Esophagus squamous epithelium (tissue), 5 donors: ENCODE measurements at regions not wholly inside any gene's neighbourhood (a gene's known extent, or its start where the extent isn't known, plus 50 kb on each side); places are given as distances from the start of the nearest gene placed in this dataset.

ENCODE experiments used
- DNase-seq: peaks from one replicate; lab custom pipeline; 2025; lab: John Stamatoyannopoulos, UW
- H3K27ac ChIP-seq, 4 donors: fragments of 200-600 bp; sonication (generic); one replicate each; pipeline ENCODE4 v1.5.1; 2016 to 2019; ENCODE audit warnings: mild to moderate bottlenecking in 1 of 4
- H3K27me3 ChIP-seq, 4 donors: fragments of 200-600 bp; sonication (generic); 1 replicate in 3 of 4; 2 replicates in 1 of 4; pipeline versions ENCODE4 v1.5.1 to v1.6.0; 2017 to 2021; ENCODE audit warnings: antibody characterized with exemption in 1 of 4
- H3K36me3 ChIP-seq, 3 donors: fragments of 200-600 bp; sonication (generic); one replicate each; pipeline ENCODE4 v1.5.1; 2016 to 2019
- H3K4me1 ChIP-seq, 3 donors: fragments of 200-600 bp; sonication (generic); one replicate each; pipeline ENCODE4 v1.5.1; 2017 to 2019
- H3K4me3 ChIP-seq, 4 donors: fragments of 200-600 bp; sonication (generic); 1 replicate in 3 of 4; 2 replicates in 1 of 4; pipeline ENCODE4 v1.5.1; 2016 to 2019; ENCODE audit warnings: mild to moderate bottlenecking in 2 of 4, moderate library complexity in 1 of 4
- H3K9me3 ChIP-seq, 3 donors: fragments of 200-600 bp; sonication (generic); one replicate each; pipeline ENCODE4 v1.5.1; 2016 to 2019
- POLR2A ChIP-seq, 4 donors: fragments of 450-650 bp; IDR thresholded peaks; one replicate each; pipeline ENCODE4 v1.6.1; 2017; ENCODE audit warnings: antibody characterized with exemption in 4 of 4, mild to moderate bottlenecking in 4 of 4, moderate library complexity in 3 of 4
- WGBS, 2 donors: methylation state at CpG; one replicate each; pipeline ENCODE4 v1.1.5; 2018; 5-methylcytosine and 5-hydroxymethylcytosine counted together
- intact Hi-C: fragments of 100-400 bp; cut with DNase I; formaldehyde crosslinking; loops from one replicate; pipeline ENCODE4 v1.15.0; 2022
- TF ChIP-seq, protein P1 (sequence below), 6 experiments: fragments of 450-650 bp in 4 of 6; fragments of 200-600 bp in 2 of 6; sonication (generic) in 2 of 6; IDR thresholded peaks; one replicate each; pipeline ENCODE4 v1.5.1; 2016 to 2019; ENCODE audit warnings: antibody characterized with exemption in 6 of 6, mild to moderate bottlenecking in 4 of 6, moderate library complexity in 4 of 6
- donor health status: DM: yes; HTN: yes; CAD: no.

DNA sequence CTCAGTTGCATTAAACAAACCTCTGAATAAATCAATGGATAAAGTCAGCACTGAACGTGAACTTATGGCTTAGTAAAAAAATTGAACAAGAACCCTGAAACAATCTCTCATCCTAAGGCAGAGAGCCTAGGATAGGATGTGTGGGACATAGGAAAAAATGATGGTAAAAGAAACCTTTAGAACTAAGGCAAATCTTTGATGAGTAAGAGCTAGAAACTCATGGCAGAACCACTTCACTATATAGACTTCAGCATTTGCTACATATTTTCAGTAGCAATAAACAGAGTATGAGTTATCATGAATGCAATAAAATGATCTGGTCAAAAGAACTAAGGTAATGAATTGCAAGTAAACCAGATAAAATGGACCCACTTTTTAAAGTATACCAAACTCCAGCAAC, 725.8 kb upstream of the DPPA4 start:
- 31 to 33% methylated on average over 1 of the region's 1 CpG for WGBS, 2 donors
- Histone ChIP-seq H3K4me1 (no peaks in the 10 kb centered on the region), H3K4me3 (no peak overlapping the region), H3K27me3 (no peaks in the 10 kb centered on the region), H3K36me3 (no peaks in the 10 kb centered on the region), H3K27ac (no peak overlapping the region), H3K9me3 (peaks cover 0 to 3% (median 0%) of the 10 kb centered on the region in 3 donors)
- no peak for DNase-seq
- TF ChIP-seq, protein P1, sequence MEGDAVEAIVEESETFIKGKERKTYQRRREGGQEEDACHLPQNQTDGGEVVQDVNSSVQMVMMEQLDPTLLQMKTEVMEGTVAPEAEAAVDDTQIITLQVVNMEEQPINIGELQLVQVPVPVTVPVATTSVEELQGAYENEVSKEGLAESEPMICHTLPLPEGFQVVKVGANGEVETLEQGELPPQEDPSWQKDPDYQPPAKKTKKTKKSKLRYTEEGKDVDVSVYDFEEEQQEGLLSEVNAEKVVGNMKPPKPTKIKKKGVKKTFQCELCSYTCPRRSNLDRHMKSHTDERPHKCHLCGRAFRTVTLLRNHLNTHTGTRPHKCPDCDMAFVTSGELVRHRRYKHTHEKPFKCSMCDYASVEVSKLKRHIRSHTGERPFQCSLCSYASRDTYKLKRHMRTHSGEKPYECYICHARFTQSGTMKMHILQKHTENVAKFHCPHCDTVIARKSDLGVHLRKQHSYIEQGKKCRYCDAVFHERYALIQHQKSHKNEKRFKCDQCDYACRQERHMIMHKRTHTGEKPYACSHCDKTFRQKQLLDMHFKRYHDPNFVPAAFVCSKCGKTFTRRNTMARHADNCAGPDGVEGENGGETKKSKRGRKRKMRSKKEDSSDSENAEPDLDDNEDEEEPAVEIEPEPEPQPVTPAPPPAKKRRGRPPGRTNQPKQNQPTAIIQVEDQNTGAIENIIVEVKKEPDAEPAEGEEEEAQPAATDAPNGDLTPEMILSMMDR (IDR thresholded peaks at IDR 0.05): no peak
- no peak for TF ChIP-seq POLR2A (IDR thresholded peaks at IDR 0.05)
- intact Hi-C loops: no loop called here

DNA sequence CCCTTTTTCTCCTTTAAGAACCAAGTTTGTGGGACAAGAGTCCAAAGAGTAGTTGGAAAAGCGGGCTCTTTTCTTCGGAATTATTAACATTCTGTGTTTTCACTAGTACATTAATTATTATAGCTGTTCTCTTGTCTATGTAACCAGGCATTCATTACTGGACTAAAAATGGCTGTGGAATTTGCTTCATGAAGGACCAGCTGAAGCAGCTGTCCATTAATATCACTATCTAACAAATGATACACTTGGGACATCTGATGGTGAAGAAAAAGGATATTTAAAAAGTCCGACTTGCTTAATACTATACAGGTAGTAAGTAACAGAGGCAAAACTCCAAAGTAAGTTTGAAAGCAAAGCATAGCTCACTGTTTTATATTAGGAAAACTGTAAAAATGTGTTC, 728.9 kb upstream of the DPPA4 start:
- Histone ChIP-seq H3K27me3 (no peaks in the 10 kb centered on the region), H3K4me3 (no peak overlapping the region), H3K9me3 (peaks cover 0 to 3% (median 0%) of the 10 kb centered on the region in 3 donors), H3K36me3 (no peaks in the 10 kb centered on the region), H3K27ac (no peak overlapping the region), H3K4me1 (no peaks in the 10 kb centered on the region)
- no peak for TF ChIP-seq POLR2A (IDR thresholded peaks at IDR 0.05)
- TF ChIP-seq, protein P1 (IDR thresholded peaks at IDR 0.05): no peak
- no peak for DNase-seq
- WGBS, 2 donors: 77 to 79% methylated on average over 3 of the region's 3 CpGs
- intact Hi-C loops: no loop called here

DNA sequence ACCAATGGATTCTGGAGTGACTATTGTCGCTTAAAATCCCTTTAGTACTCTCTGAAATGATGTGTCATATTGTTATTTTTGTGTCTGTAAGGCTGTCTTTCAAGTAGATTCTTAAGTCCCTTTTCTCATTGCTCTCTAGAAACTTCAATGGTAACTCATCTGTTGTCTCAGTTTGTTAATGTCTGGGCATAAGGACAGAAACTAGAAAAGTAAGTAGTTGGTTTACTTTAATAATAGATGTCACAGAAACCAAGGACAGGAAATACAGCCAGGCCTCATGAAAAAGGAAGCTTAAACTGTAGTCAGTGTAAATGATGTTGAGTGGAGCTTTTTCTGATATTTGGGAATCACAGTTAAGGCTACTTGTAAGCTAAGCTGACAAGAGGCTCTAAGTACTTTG, 730.2 kb upstream of the DPPA4 start:
- Histone ChIP-seq H3K4me3 (no peak overlapping the region), H3K9me3 (no peaks in the 10 kb centered on the region), H3K27me3 (no peaks in the 10 kb centered on the region), H3K36me3 (no peaks in the 10 kb centered on the region), H3K4me1 (no peaks in the 10 kb centered on the region), H3K27ac (no peak overlapping the region)
- no peak for DNase-seq
- intact Hi-C loops: no loop called here
- 56 to 73% methylated on average over 1 of the region's 1 CpG for whole genome bisulfite sequencing, 2 donors
- no peak for TF ChIP-seq POLR2A (IDR thresholded peaks at IDR 0.05)
- TF ChIP-seq, protein P1 (IDR thresholded peaks at IDR 0.05): no peak

DNA sequence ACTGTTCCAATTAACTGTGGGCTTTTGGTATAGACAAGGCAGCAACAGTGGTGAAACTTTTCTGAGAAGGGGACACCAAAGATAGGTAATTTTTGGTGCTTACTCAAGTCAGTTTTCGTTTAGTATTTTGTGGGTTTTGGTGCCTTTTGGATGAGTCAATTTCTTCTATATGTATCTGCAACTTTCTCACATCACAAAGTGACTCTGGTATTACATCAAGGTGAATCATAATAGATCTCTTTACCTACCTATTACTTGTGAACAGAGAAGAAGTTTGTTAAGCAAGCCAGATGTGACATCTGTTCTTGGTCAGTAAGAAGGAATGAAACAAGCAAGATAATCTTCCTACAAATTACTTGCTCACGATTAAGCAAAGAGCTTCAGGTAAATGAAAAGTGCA, 732.4 kb upstream of the DPPA4 start:
- H3K9me3 ChIP-seq: no peaks in the 10 kb centered on the region
- H3K4me1 ChIP-seq: no peaks in the 10 kb centered on the region
- no peak overlapping the region for H3K27ac ChIP-seq
- H3K4me3 ChIP-seq: no peak overlapping the region
- H3K36me3 ChIP-seq: no peaks in the 10 kb centered on the region
- TF ChIP-seq, protein P1 (IDR thresholded peaks at IDR 0.05): no peak
- no peak for TF ChIP-seq POLR2A (IDR thresholded peaks at IDR 0.05)
- intact Hi-C loops: no loop called here
- no peak for DNase-seq
- WGBS, 2 donors: 35 to 49% methylated on average over 2 of the region's 2 CpGs
- no peaks in the 10 kb centered on the region for H3K27me3 ChIP-seq

DNA sequence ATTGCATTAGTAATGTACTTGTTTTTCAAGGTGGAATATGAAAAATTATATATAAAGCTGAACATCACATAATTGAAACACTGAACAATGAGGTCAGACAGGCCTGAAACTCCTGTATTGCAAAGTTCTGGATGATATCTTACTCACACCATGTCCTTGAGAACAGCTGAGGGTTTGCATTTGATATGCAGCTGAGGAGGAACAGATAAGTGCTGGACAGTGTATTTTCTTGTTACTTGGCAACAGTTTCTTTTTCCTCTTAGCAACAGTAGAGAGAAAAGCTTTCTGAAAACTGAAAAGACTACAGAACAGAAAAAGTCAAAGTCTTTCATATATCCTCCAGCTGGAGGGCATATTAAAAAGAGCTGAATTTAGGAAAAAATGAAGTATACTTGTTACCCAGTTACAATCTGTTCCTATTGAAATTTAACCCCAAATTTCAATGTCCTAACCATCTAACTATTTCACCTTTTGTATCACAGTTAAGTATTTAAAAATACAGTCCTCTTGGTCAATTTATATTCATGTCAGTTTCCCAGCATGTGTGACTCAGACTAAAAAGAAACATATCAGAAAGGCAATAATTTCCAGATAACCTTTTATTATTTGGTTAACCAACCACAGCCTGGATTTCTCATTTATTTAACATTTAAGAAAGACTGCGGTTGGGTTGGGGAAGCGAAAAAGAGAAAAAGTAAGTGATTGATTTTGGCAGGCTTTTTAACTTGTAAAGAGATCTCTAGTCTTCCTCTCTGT, 733.0 kb upstream of the DPPA4 start:
- no peak overlapping the region for H3K4me3 ChIP-seq
- TF ChIP-seq POLR2A (IDR thresholded peaks at IDR 0.05): no peak
- TF ChIP-seq, protein P1 (IDR thresholded peaks at IDR 0.05): no peak
- H3K27ac ChIP-seq: no peak overlapping the region
- no peaks in the 10 kb centered on the region for H3K9me3 ChIP-seq
- no peaks in the 10 kb centered on the region for H3K36me3 ChIP-seq
- WGBS, 2 donors: 77 to 85% methylated on average over 2 of the region's 2 CpGs
- DNase-seq: no peak
- no peaks in the 10 kb centered on the region for H3K4me1 ChIP-seq
- intact Hi-C loops: no loop called here
- H3K27me3 ChIP-seq: no peaks in the 10 kb centered on the region
